LNCAP (cell line): ENCODE measurements at regions not wholly inside any gene's neighbourhood (a gene's known extent, or its start where the extent isn't known, plus 50 kb on each side); places are given as distances from the start of the nearest gene placed in this dataset.

ENCODE experiments used
- TF ChIP-seq, protein P1 (sequence below): fragments of 450-650 bp; IDR thresholded peaks from 2 replicates; pipeline ENCODE4 v1.5.1; 2017; ENCODE audit warnings: mild to moderate bottlenecking

DNA sequence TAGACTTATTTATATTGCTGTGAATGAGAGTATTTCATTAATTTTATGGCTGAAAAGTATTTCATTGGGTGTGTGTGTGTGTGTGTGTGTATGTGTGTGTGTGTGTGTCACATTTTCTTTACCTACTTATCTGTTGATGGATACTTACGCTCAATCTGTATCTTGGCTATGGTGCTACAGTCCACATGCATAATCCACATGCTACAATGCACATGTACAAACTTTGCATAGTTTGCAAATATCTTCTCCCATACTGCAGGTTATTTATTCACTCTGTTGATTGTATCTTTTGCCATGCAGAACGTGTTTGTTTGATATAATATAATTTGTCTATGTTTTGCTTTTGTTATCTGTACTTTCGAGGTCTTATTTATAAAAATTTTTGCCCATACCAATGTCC is 167.8 kb downstream of the RAB28 start:
- TF ChIP-seq, protein P1, sequence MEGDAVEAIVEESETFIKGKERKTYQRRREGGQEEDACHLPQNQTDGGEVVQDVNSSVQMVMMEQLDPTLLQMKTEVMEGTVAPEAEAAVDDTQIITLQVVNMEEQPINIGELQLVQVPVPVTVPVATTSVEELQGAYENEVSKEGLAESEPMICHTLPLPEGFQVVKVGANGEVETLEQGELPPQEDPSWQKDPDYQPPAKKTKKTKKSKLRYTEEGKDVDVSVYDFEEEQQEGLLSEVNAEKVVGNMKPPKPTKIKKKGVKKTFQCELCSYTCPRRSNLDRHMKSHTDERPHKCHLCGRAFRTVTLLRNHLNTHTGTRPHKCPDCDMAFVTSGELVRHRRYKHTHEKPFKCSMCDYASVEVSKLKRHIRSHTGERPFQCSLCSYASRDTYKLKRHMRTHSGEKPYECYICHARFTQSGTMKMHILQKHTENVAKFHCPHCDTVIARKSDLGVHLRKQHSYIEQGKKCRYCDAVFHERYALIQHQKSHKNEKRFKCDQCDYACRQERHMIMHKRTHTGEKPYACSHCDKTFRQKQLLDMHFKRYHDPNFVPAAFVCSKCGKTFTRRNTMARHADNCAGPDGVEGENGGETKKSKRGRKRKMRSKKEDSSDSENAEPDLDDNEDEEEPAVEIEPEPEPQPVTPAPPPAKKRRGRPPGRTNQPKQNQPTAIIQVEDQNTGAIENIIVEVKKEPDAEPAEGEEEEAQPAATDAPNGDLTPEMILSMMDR = no peak

DNA sequence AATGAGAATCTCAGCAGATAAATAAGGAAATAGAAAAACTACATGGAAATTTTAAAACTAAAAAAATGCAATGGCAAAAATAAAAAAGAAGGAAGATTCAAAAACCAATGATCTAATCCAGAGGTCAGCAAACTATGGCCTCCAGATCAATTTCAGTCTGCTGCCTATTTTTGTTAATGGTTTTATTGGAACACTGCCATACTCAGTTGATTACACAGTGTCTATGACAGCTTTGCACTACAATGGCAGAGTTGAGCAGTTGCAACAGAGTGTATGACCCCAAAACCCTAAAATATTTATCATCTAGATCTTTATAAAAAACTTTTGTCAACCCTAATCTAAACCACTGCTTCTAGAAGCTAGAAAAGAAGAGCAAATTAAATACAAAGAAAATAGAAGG is 170.3 kb downstream of the RAB28 start:
- TF ChIP-seq, protein P1 = no peak

DNA sequence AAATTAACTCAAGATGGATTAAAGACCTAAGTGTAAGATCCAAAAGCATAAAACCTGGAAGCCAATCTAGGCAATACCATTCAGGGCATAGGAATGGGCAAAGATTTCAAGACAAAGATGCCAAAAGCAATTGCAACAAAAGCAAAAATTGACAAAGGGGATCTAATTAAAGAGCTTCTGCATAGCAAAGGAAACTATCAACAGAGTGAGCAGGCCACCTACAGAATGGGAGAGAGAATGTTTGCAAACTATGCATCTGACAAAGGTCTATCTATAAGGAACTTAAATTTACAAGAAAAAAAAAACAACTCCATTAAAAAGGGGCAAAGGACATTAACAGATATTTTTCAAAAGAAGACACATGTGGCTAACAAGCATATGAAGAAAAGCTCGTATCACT is 171.9 kb downstream of the RAB28 start:
- TF ChIP-seq, protein P1 = no peak

DNA sequence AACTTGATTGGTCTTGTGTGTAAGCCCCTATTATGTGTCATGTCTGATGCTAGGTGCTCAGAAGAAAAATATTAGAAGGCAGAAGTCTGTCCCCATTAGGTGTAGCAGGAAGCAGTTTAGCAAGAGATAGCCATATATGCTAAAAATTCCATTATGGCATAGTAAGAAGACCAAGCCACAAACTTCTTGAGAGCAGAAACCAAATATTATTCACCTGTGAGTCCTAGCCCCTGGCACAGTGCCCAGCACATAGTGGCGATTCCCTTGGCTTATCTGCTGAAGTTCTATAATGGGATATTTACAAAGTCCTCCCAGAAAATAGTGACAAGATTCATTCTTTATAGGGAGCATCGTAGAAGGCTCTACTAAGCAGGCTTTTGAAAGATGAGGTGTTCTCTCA is 174.4 kb downstream of the RAB28 start:
- TF ChIP-seq, protein P1 = no peak

DNA sequence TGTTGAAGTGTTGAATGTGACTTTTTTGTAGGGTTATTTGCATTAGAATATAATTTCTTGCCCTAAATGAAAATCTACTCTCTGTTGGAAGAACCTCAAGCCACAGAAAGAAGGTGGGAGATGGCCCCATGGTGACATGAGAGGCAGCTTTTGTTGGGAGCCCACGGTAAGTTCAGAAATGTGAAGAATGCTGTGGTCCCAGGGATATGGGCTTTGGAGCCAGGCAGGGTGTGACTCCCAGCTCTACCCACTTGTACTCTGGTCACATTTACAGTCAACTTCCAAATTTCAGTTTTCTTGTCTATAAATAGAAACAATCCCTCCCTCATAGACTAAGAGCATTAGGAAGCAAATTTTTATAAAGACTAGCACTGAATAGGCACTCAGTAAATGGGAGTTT is 177.8 kb downstream of the RAB28 start:
- TF ChIP-seq, protein P1 = no peak

DNA sequence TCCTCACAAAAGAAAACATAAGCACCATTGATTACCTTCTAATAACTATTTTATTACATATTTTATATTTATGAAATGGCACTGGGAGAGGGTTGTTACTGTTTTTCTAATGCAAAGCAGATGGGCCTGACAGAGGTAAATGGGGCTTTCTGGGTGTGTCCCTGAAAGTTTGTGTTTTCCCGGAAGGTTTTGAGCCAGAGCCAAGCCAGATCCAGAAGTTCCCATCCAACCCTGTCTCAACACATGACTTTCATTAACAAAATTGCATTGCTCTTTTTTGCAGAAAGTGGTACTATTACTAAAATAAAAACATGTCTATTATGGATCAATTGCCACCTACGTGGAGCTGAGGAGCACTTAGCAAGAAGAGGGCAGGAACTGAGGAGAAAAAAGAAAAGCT is 181.3 kb downstream of the RAB28 start:
- TF ChIP-seq, protein P1 = no peak

DNA sequence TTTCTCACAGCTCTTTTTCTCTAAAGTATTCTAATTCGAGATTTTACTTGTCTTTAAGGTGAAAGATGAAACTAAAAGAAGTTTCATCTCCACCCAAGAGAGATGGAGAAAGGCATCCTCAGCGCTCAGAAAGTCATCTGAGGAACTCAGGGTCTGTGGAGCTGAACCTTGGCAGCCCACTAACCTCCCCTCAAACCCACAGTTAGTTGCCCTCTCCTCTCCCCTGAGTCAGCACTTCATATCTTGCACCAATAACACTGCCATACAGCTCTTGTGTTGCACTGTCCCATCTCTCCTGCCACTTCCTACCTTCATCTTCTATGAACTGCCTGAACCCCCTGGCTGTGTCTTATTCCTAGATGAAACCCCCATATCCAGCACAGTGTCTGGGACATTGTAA is 184.8 kb downstream of the RAB28 start:
- TF ChIP-seq, protein P1 = no peak

DNA sequence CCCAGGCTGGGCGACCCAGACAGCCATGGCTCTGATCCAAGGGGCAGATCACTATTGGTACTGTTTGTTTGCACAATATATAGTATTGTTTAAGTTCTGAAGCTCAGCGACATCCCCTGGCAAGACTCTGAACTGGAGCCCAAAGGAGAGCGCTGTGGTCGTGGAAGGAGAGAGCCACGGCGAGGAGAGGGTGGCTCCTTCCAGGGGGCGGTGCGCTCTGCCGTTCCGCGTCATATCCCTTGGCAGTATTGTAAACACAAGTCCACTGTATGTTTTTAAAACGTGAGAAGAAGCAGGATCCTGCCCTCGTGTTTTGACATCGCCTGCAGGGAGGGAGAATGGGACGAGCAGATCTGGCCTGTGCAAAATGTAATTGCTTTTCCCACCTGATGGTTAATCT is 185.5 kb downstream of the RAB28 start:
- TF ChIP-seq, protein P1 = no peak
